ENCODE measurements at regions not wholly inside any gene's neighbourhood (a gene's known extent, or its start where the extent isn't known, plus 50 kb on each side); places are given as distances from the start of the nearest gene placed in this dataset.
A peak's percentile ranks its signal among the peaks of the same experiment; 100 is the strongest.

GRCh38 chr7:106548491-106548890, 112.5 kb downstream of the CCDC71L start:
- Histone ChIP-seq H3K4me1 (ENCODE audit: low read depth) (no peaks in the 10 kb centered on the region), H3K9me3 (no peaks in the 10 kb centered on the region), H3K36me3 (ENCODE audit: low read depth) (no peaks in the 10 kb centered on the region), H3K4me3 (no peak overlapping the region)
- no peak for DNase-seq
- intact Hi-C loops (cut with DNase I, micrococcal nuclease): loop anchor here in 1 of 2 donors (10.0 kb wide), 1 partner anchor 106 kb away; no protein-coding TSS in a partner anchor
- no peak for TF ChIP-seq CTCF (IDR thresholded peaks at IDR 0.05)
- ATAC-seq: no peak

- DNase-seq (no peak), ATAC-seq (no peak)
- Histone ChIP-seq H3K4me3 (no peak overlapping the region), H3K36me3 (ENCODE audit: low read depth) (no peaks in the 10 kb centered on the region), H3K9me3 (no peaks in the 10 kb centered on the region), H3K4me1 (ENCODE audit: low read depth) (no peaks in the 10 kb centered on the region)
- no peak for TF ChIP-seq CTCF (IDR thresholded peaks at IDR 0.05)
- intact Hi-C loops (cut with DNase I, micrococcal nuclease): loop anchor here in 1 of 2 donors (10.0 kb wide), 1 partner anchor 110 kb away; no protein-coding TSS in a partner anchor
Observed at GRCh38 chr7:106545275-106545674, 115.7 kb downstream of the CCDC71L start.

GRCh38 chr7:106543221-106543757, 117.7 kb downstream of the CCDC71L start:
- TF ChIP-seq CTCF (IDR thresholded peaks at IDR 0.05): no peak
- intact Hi-C loops (cut with DNase I, micrococcal nuclease): loop anchor here in 1 of 2 donors (2.0 to 10.0 kb wide), 2 partner anchors 112 to 194 kb away; no protein-coding TSS in a partner anchor

GRCh38 chr7:106542550-106543220, 118.3 kb downstream of the CCDC71L start:
- Histone ChIP-seq H3K36me3 (ENCODE audit: low read depth) (no peaks in the 10 kb centered on the region), H3K9me3 (no peaks in the 10 kb centered on the region), H3K4me3 (no peak overlapping the region), H3K4me1 (ENCODE audit: low read depth) (no peaks in the 10 kb centered on the region)
- DNase-seq (peak in 2 of 3 donors; percentile 24 to 89), ATAC-seq (peak; percentile 95)
- intact Hi-C loops (cut with DNase I, micrococcal nuclease): loop anchor here in 1 of 2 donors (2.0 to 10.0 kb wide), 2 partner anchors 112 to 194 kb away; no protein-coding TSS in a partner anchor
- TF ChIP-seq CTCF (IDR thresholded peaks at IDR 0.05): peak; percentile 19

More at GRCh38 chr7:106543221-106543757, 117.7 kb downstream of the CCDC71L start:
- ATAC-seq (peak; percentile 14), DNase-seq (no peak)
- Histone ChIP-seq H3K36me3 (ENCODE audit: low read depth) (no peaks in the 10 kb centered on the region), H3K4me3 (no peak overlapping the region), H3K9me3 (no peaks in the 10 kb centered on the region), H3K4me1 (ENCODE audit: low read depth) (no peaks in the 10 kb centered on the region)

GRCh38 chr7:106538638-106539037, 122.3 kb downstream of the CCDC71L start:
- TF ChIP-seq CTCF (IDR thresholded peaks at IDR 0.05): no peak
- ATAC-seq: no peak
- H3K9me3 ChIP-seq: no peaks in the 10 kb centered on the region

More at GRCh38 chr7:106538638-106539037, 122.3 kb downstream of the CCDC71L start:
- no peak for DNase-seq
- no peaks in the 10 kb centered on the region for H3K4me1 ChIP-seq (ENCODE audit: low read depth)
- H3K36me3 ChIP-seq (ENCODE audit: low read depth): no peaks in the 10 kb centered on the region
- intact Hi-C loops (cut with DNase I, micrococcal nuclease): no loop called here
- H3K4me3 ChIP-seq: no peak overlapping the region
